Neural progenitor cell (in vitro differentiated cells): ENCODE measurements at regions not wholly inside any gene's neighbourhood (a gene's known extent, or its start where the extent isn't known, plus 50 kb on each side); places are given as distances from the start of the nearest gene placed in this dataset.

Experiments used
- EZH2 ChIP-seq: fragments of 200-600 bp; sonication (generic); IDR thresholded peaks from 2 replicates; pipeline ENCODE4 v1.6.1; 2017; ENCODE audit warnings: antibody characterized with exemption, mild to moderate bottlenecking, moderate library complexity
- TF ChIP-seq, protein P1 (sequence below): fragments of 200-600 bp; sonication (generic); IDR thresholded peaks from 2 replicates; pipeline ENCODE4 v1.5.1; 2017; ENCODE audit warnings: antibody characterized with exemption, mild to moderate bottlenecking

DNA sequence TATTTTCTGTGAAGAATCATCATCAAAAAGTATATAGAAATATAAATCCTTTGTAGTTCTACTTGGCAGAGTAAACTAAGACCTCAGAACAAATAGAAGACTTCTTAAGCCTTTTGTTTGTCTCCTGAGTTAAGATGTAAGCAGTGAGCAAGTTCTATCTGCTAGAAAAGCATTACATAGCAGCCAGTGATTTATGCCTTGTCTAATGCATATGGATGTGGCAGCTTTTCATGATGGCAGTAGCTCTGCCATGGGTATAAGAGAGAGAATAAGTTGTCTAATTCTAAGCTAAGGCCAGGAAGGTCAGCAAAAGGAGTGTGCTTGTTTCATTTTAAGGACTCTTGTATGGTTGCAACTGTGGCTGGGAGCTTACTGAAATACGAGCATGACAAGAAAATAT lies 920.2 kb downstream of the GRIK2 start:
- TF ChIP-seq, protein P1, sequence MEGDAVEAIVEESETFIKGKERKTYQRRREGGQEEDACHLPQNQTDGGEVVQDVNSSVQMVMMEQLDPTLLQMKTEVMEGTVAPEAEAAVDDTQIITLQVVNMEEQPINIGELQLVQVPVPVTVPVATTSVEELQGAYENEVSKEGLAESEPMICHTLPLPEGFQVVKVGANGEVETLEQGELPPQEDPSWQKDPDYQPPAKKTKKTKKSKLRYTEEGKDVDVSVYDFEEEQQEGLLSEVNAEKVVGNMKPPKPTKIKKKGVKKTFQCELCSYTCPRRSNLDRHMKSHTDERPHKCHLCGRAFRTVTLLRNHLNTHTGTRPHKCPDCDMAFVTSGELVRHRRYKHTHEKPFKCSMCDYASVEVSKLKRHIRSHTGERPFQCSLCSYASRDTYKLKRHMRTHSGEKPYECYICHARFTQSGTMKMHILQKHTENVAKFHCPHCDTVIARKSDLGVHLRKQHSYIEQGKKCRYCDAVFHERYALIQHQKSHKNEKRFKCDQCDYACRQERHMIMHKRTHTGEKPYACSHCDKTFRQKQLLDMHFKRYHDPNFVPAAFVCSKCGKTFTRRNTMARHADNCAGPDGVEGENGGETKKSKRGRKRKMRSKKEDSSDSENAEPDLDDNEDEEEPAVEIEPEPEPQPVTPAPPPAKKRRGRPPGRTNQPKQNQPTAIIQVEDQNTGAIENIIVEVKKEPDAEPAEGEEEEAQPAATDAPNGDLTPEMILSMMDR: no peak
- TF ChIP-seq EZH2: no peak
